Lower leg skin (tissue), 3 donors: ENCODE measurements at regions not wholly inside any gene's neighbourhood (a gene's known extent, or its start where the extent isn't known, plus 50 kb on each side); places are given as distances from the start of the nearest gene placed in this dataset.

Experiments
- CTCF ChIP-seq, 3 donors: fragments of 450-650 bp; IDR thresholded peaks; one replicate each; pipeline ENCODE4 v1.5.1; 2016; ENCODE audit warnings: antibody characterized with exemption in 3 of 3, mild to moderate bottlenecking in 3 of 3, moderate library complexity in 2 of 3
- POLR2A ChIP-seq, 2 donors: fragments of 450-650 bp; IDR thresholded peaks; one replicate each; pipeline ENCODE4 v1.6.1; 2016 to 2017; ENCODE audit warnings: antibody characterized with exemption in 2 of 2, mild to moderate bottlenecking in 1 of 2, moderate library complexity in 1 of 2

GRCh38 chr5:130627145-130627544 is 537.9 kb downstream of the HINT1 start:
- TF ChIP-seq CTCF (IDR thresholded peaks at IDR 0.05) = no peak
- TF ChIP-seq POLR2A (IDR thresholded peaks at IDR 0.05) = no peak
